ENCODE measurements at regions not wholly inside any gene's neighbourhood (a gene's known extent, or its start where the extent isn't known, plus 50 kb on each side); places are given as distances from the start of the nearest gene placed in this dataset.

DNA sequence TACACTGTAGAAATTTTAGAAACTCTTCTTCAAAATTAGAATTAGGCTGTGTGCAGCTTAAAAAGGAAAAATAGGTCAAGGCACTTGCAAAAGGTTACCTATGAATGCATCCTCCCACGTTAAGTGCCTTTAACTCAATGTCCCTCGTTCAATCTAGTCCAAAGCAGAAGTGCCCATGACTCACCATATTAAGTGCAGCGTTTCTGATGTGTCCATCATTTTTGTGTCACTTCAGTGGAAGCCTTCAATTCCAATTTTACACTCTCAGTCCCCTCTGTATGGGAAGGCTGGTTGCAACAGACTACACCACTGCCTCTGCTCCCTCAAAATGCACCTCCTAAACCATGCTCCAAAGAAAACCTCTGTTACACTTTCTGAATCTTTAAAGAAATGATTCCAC, 53.4 kb downstream of the FOXB1 start:
- no peak for DNase-seq (ENCODE audit: low read depth)
- no peak overlapping the region for H3K4me3 ChIP-seq (ENCODE audit: control insufficient read depth, low read depth, low read length)
- TF ChIP-seq, protein P1, sequence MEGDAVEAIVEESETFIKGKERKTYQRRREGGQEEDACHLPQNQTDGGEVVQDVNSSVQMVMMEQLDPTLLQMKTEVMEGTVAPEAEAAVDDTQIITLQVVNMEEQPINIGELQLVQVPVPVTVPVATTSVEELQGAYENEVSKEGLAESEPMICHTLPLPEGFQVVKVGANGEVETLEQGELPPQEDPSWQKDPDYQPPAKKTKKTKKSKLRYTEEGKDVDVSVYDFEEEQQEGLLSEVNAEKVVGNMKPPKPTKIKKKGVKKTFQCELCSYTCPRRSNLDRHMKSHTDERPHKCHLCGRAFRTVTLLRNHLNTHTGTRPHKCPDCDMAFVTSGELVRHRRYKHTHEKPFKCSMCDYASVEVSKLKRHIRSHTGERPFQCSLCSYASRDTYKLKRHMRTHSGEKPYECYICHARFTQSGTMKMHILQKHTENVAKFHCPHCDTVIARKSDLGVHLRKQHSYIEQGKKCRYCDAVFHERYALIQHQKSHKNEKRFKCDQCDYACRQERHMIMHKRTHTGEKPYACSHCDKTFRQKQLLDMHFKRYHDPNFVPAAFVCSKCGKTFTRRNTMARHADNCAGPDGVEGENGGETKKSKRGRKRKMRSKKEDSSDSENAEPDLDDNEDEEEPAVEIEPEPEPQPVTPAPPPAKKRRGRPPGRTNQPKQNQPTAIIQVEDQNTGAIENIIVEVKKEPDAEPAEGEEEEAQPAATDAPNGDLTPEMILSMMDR (IDR thresholded peaks at IDR 0.05; ENCODE audit: control insufficient read depth, insufficient read depth, low read depth, low read length, missing control alignments), result no peak

DNA sequence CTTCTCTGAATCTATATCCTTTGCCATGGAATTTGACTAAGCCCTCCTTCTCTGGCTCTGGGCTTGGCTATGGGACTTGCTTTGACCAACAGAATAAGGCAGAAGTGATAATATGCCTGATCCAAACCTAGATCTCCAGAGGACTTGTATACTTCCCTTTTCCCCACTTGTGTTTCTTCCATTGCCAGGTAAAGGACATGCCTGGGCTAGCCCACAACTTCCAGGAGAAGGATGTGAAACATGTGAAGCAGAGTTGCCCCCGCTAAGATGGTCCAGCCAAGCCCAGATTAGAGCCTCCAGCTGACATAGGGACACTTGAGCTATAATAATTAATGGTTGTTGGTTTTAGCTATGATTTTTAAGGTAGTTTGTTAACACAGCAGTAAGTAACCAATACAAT, 55.1 kb downstream of the FOXB1 start:
- DNase-seq (ENCODE audit: low read depth), result no peak
- TF ChIP-seq, protein P1 (IDR thresholded peaks at IDR 0.05; ENCODE audit: control insufficient read depth, insufficient read depth, low read depth, low read length, missing control alignments), result no peak
- H3K4me3 ChIP-seq (ENCODE audit: control insufficient read depth, low read depth, low read length), result no peak overlapping the region

GRCh38 chr15:60061758-60062157, 57.6 kb downstream of the FOXB1 start:
- TF ChIP-seq, protein P1 (IDR thresholded peaks at IDR 0.05; ENCODE audit: control insufficient read depth, insufficient read depth, low read depth, low read length, missing control alignments), result no peak
- no peak for DNase-seq (ENCODE audit: low read depth)
- no peak overlapping the region for H3K4me3 ChIP-seq (ENCODE audit: control insufficient read depth, low read depth, low read length)

DNA sequence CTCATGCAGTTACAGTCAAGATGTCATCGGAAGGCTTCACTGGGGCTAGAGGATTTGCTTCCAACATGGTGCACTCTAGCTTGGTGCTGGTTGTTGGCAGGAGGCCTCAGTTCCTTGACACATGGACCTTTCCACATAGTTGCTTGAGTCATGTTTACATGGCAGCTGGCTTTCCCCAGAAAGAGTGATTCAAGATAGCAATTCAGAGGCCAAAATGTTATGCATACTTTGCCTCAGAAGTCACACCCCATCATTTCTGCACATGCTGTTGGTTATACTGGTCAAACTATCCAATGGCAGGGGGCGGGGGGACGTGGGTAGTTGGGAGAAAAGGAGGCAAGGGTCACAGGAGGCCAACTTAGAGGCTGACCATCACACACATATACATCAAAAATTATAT, 58.7 kb downstream of the FOXB1 start:
- TF ChIP-seq, protein P1 (IDR thresholded peaks at IDR 0.05; ENCODE audit: control insufficient read depth, insufficient read depth, low read depth, low read length, missing control alignments), result no peak
- H3K4me3 ChIP-seq (ENCODE audit: control insufficient read depth, low read depth, low read length), result no peak overlapping the region
- no peak for DNase-seq (ENCODE audit: low read depth)

DNA sequence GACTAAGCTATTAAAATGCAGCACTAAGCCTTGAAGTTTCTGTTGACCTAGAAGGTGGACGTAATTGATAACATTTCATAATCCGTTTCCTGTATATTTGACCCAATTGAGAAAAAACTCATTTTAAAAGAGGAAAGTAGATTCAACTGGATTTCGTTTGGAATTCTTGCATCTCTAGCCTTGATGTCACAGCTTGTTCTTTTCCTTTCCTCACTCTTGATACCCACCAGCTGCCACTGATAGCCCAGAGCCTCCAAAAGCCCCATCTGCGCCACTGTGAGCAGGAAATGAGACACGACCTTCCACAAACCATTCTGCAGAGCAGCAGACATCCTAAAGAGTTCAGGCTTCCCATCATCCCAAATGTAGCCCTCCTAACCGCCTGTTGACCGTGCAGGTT, 61.8 kb downstream of the FOXB1 start:
- TF ChIP-seq, protein P1 (IDR thresholded peaks at IDR 0.05; ENCODE audit: control insufficient read depth, insufficient read depth, low read depth, low read length, missing control alignments), result no peak
- H3K4me3 ChIP-seq (ENCODE audit: control insufficient read depth, low read depth, low read length), result no peak overlapping the region
- DNase-seq (ENCODE audit: low read depth), result no peak

GRCh38 chr15:60070838-60071493, 66.9 kb downstream of the FOXB1 start:
- TF ChIP-seq, protein P1 (IDR thresholded peaks at IDR 0.05; ENCODE audit: control insufficient read depth, insufficient read depth, low read depth, low read length, missing control alignments), result no peak

More at GRCh38 chr15:60070838-60071493, 66.9 kb downstream of the FOXB1 start:
- H3K4me3 ChIP-seq (ENCODE audit: control insufficient read depth, low read depth, low read length), result no peak overlapping the region
- DNase-seq (ENCODE audit: low read depth), result no peak
